Chondrocyte (in vitro differentiated cells): ENCODE measurements at regions not wholly inside any gene's neighbourhood (a gene's known extent, or its start where the extent isn't known, plus 50 kb on each side); places are given as distances from the start of the nearest gene placed in this dataset.
A peak's percentile ranks its signal among the peaks of the same experiment; 100 is the strongest.

Source experiments
- DNase-seq: peaks from one replicate; pipeline ENCODE4 v3.0.0; 2021; ENCODE audit warnings: mixed read lengths, low spot score
- H3K27ac Mint-ChIP-seq: one replicate; pipeline ENCODE4 v1.8.0; 2021; ENCODE audit warnings: mild to moderate bottlenecking, moderate library complexity, mixed read lengths; ENCODE audit not compliant: unreplicated experiment
- H3K27me3 Mint-ChIP-seq: 2 replicates; pipeline ENCODE4 v1.8.0; 2021; ENCODE audit warnings: low read depth, mixed read lengths
- H3K36me3 Mint-ChIP-seq: 2 replicates; pipeline ENCODE4 v1.8.0; 2021; ENCODE audit warnings: low read depth, mixed read lengths
- H3K4me1 Mint-ChIP-seq: 2 replicates; pipeline ENCODE4 v1.8.0; 2021; ENCODE audit warnings: low read depth, mild to moderate bottlenecking, mixed read lengths
- H3K4me3 Mint-ChIP-seq: one replicate; pipeline ENCODE4 v1.8.0; 2021; ENCODE audit warnings: mild to moderate bottlenecking, moderate library complexity, mixed read lengths; ENCODE audit not compliant: unreplicated experiment
- H3K9me3 Mint-ChIP-seq: 2 replicates; pipeline ENCODE4 v1.8.0; 2021; ENCODE audit warnings: low read depth, mixed read lengths
- TF ChIP-seq, protein P1 (sequence below): fragments of 200-600 bp; sonication (generic); IDR thresholded peaks from 2 replicates; pipeline ENCODE4 v1.5.0; 2021; ENCODE audit warnings: antibody characterized with exemption, mild to moderate bottlenecking, moderate library complexity

DNA sequence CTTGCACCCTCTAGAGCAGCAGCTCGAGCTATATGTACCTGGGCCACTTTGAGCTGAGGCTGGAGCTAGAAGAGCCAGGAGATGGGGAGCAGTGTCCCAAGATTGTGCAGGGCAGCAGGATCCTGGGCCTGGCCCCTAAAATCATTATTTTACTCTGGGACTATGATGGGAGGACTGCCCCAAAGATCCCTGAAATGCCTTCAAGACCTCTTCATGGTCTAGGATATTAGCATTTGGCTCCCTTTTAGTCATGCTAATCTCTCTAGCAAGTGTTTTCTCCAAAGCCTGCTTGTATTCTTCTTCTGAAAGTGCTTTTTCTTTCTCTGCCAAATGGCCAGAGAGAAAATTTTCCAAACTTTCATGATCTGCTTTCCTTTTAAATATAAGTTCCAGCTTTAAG is 211.6 kb downstream of the PARM1 start:
- H3K27ac Mint-ChIP-seq: no peak overlapping the region
- no peaks in the 10 kb centered on the region for H3K9me3 Mint-ChIP-seq
- H3K27me3 Mint-ChIP-seq: no peaks in the 10 kb centered on the region
- no peak overlapping the region for H3K4me3 Mint-ChIP-seq
- no peak for DNase-seq
- no peaks in the 10 kb centered on the region for H3K36me3 Mint-ChIP-seq
- peaks cover 13% of the 10 kb centered on the region for H3K4me1 Mint-ChIP-seq
- TF ChIP-seq, protein P1, sequence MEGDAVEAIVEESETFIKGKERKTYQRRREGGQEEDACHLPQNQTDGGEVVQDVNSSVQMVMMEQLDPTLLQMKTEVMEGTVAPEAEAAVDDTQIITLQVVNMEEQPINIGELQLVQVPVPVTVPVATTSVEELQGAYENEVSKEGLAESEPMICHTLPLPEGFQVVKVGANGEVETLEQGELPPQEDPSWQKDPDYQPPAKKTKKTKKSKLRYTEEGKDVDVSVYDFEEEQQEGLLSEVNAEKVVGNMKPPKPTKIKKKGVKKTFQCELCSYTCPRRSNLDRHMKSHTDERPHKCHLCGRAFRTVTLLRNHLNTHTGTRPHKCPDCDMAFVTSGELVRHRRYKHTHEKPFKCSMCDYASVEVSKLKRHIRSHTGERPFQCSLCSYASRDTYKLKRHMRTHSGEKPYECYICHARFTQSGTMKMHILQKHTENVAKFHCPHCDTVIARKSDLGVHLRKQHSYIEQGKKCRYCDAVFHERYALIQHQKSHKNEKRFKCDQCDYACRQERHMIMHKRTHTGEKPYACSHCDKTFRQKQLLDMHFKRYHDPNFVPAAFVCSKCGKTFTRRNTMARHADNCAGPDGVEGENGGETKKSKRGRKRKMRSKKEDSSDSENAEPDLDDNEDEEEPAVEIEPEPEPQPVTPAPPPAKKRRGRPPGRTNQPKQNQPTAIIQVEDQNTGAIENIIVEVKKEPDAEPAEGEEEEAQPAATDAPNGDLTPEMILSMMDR: no peak

- peaks cover 13% of the 10 kb centered on the region for H3K4me1 Mint-ChIP-seq
- TF ChIP-seq, protein P1: no peak
- no peaks in the 10 kb centered on the region for H3K9me3 Mint-ChIP-seq
- H3K36me3 Mint-ChIP-seq: no peaks in the 10 kb centered on the region
- H3K4me3 Mint-ChIP-seq: no peak overlapping the region
- H3K27me3 Mint-ChIP-seq: no peaks in the 10 kb centered on the region
- DNase-seq: no peak
- H3K27ac Mint-ChIP-seq: peak overlapping the region; percentile 45
These were observed 209.9 kb downstream of the PARM1 start for GRCh38 chr4:75142850-75143249.

DNA sequence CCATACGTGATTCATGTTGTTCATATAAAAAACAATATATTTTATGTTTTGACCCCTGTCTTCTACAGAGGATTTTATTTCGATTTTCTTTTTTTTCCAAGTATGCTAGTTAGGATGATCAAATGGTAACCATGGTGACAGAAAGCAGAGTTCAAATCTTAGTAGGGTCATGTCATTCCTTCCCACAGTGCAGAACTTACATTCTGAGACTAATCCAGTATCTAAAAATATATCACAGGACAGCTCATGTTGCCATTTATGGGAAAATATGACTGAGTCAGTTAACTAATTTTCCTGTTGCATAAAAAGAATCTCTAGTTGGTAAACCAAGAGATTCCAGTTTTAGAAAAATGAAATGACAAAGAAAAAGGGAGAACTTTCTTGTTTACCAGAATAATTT is 209.5 kb downstream of the PARM1 start:
- Mint-ChIP-seq H3K36me3 (no peaks in the 10 kb centered on the region), H3K9me3 (no peaks in the 10 kb centered on the region), H3K4me3 (no peak overlapping the region), H3K4me1 (peaks cover 13% of the 10 kb centered on the region), H3K27ac (peak overlapping the region; percentile 45), H3K27me3 (no peaks in the 10 kb centered on the region)
- no peak for DNase-seq
- TF ChIP-seq, protein P1: no peak

- H3K36me3 Mint-ChIP-seq: no peaks in the 10 kb centered on the region
- H3K9me3 Mint-ChIP-seq: no peaks in the 10 kb centered on the region
- H3K27ac Mint-ChIP-seq: no peak overlapping the region
- H3K4me3 Mint-ChIP-seq: no peak overlapping the region
- H3K27me3 Mint-ChIP-seq: no peaks in the 10 kb centered on the region
- H3K4me1 Mint-ChIP-seq: peaks cover 13% of the 10 kb centered on the region
- no peak for DNase-seq
- TF ChIP-seq, protein P1: no peak
These were observed 208.2 kb downstream of the PARM1 start for GRCh38 chr4:75141162-75141561.

DNA sequence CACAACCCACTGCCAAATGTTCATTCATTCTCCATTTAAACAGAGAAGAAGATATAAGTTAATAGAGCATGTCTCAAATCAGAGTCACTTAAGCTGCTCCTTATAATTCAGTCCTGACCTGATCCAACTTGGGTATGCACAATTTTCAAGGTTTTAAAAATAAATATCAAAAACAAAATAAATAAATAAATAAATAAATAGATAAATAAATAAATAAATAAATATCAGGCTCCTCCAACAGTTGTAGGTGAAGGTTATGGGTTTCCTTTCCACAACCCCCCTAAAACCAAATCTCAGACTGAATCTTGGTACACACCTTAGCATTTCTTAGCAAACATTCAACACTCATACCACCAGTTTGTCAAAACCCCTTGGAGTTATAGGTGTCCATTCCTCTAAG is 204.4 kb downstream of the PARM1 start:
- Mint-ChIP-seq H3K9me3 (no peaks in the 10 kb centered on the region), H3K36me3 (no peaks in the 10 kb centered on the region), H3K27me3 (no peaks in the 10 kb centered on the region), H3K27ac (no peak overlapping the region), H3K4me3 (no peak overlapping the region), H3K4me1 (peaks cover 2% of the 10 kb centered on the region)
- no peak for DNase-seq
- TF ChIP-seq, protein P1: no peak
